GM21576 (cell line): ENCODE measurements at regions not wholly inside any gene's neighbourhood (a gene's known extent, or its start where the extent isn't known, plus 50 kb on each side); places are given as distances from the start of the nearest gene placed in this dataset.
"Not testable (repeated sequence)": the region's sequence is repeated elsewhere in the genome, so short reads cannot be mapped to it uniquely, and the experiment has no call there.

Experiments
- ATAC-seq: cut with Tn5 transposase; IDR thresholded peaks from one replicate; pipeline ENCODE4 v1.9.1; 2021; ENCODE audit warnings: mild to moderate bottlenecking, moderate library complexity; ENCODE audit not compliant: unreplicated experiment

DNA sequence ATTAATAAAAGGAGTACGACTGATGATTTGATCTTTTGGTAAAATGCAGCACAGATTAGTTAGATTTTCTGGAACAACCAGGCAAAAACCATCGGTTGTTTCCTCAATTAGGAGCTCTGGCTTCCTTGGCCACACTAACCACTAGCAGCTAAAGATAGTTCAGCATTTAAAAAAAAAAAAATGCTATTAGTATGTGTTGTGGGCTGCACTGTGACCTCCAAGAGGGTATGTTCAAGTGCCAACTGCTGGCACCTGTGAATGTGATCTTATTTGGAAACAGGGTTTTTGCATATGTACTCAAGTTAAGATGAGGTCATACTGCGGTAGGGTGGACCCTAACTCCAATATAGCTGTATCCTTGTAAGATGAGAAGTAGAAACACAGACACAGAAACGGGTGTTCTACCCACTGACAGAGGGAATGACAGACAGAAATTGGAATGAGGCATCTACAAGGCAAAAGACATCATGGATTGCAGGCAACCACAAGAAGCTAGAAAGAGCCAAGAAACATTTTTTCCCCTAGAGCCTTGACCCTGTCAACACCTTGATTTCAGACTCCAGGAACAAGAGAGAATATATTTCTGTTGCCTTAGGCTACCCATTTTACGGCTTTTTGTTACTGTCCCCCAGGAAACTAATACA, 534.6 kb upstream of the ROBO2 start:
- ATAC-seq: no peak

DNA sequence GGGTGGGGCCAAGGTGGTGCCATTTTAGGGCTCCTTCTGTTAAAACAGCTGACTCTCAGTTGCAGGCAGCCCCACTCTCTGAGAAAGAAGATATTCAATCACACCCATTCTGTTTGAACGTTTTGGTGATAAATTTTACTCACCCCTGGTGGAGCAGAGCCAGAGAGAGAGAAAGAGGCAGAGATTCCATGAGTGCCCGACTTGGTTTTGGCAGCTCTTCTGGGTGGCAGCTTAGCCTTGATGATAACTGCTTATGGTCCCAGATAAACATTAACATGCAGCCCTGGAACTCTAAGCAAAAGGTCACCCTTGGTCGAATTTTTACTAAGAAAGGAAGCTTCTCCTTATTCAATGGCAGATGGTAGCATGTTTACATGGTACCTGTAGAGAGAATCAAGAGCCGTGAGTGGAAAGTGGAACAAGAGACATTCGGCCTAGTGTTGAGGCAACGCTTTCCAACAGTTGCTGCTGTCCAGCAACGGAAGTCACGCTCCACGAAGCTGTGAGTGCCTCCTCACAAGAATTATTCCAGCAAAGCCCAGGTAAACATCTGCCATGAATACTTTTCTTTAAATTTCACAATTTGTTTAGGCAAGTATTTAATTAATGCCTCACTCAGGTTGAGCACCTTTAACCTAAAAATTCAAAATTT, 530.6 kb upstream of the ROBO2 start:
- ATAC-seq: no peak

DNA sequence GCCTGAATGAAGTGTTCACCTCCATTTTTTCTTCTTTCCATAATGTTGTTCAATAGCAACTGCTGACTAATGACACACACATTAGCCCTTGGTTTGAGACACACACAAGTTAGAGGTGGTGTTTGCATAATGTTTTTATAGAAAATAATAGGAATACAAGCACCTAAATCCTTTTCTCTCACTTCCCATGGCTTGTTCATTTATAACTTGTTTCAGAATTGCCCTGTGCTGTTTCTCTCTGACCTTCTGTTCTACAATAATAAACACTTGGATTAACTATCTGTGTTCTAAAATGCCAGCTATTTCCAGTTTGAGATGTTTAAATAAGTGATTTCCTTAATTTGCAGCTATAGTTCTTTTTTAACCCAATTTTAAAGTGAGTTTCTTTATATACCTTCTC, 525.1 kb upstream of the ROBO2 start:
- ATAC-seq: no peak

GRCh38 chr3:76523337-76523736, 516.6 kb upstream of the ROBO2 start:
- ATAC-seq: no peak

GRCh38 chr3:76525726-76526125, 514.2 kb upstream of the ROBO2 start:
- no peak for ATAC-seq

GRCh38 chr3:76527773-76528172, 512.1 kb upstream of the ROBO2 start:
- no peak for ATAC-seq

DNA sequence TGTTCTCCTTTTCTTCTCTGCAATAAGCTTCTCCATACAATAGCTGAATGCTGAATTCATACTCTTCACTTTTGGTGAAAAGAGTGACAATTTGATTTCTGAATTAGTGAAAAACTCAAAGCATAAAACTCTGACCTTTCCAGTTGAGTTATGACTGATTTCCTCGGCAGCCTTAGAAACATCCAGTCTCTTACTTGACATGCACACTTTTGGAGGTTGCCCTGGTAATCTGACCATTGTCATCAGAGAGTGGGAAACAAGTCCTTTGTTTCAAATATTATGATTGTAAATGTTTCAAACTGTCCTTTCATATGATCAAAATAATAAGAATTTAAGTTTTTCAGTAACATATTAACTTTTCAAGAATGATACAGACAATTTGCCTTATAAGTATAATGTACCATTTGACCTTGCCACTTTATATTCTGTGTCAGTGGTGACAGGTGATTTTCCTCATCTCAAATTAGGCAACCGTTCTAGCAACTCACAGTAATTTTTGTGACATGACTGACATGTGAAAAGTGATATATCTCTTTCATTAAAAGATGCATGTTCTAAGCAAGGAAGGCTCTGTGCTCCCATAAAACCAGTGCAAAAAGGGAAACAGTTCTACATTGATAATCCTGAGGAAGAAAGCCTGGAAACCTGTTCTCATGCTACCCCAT, 507.6 kb upstream of the ROBO2 start:
- no peak for ATAC-seq

GRCh38 chr3:76533710-76534109, 506.2 kb upstream of the ROBO2 start:
- not testable (repeated sequence) for ATAC-seq

- ATAC-seq: peak; percentile 73
Measured at GRCh38 chr3:76537857-76538256, 502.0 kb upstream of the ROBO2 start.

GRCh38 chr3:76547674-76548073, 492.2 kb upstream of the ROBO2 start:
- no peak for ATAC-seq

DNA sequence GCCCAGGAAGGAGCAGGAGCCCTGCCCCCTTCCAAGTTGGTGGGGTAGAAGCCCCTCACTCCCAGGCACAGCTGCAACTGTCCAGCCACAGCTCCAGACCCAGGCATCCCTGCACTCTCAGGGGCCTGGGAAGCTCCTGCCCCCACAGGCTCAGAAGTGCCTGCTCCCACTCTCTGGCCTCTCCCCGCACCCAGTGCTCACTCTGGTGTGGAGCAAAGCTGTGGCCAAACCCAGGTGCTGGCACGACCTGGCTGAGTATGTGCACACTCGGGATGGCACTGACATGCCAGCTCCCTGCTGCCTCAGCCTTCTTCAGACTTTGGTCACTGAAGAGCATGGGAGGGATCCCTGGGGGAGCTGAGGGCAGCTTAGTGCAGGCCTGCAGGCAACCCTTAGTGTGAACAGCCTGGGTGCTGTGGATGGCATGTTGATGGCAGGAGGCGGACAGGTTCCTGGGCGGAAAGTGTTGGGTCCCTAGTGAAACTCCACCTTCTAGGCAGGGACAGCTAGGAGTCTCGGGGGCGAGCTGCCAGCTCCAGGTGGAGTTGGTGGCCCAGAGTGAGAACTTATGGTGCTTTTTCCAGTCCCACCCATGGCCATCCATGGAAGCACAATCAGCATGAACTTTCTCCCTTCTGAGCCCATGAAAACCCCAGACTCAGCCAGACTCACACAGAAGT, 489.2 kb upstream of the ROBO2 start:
- ATAC-seq: no peak

GRCh38 chr3:76551739-76552138, 488.2 kb upstream of the ROBO2 start:
- ATAC-seq: no peak

DNA sequence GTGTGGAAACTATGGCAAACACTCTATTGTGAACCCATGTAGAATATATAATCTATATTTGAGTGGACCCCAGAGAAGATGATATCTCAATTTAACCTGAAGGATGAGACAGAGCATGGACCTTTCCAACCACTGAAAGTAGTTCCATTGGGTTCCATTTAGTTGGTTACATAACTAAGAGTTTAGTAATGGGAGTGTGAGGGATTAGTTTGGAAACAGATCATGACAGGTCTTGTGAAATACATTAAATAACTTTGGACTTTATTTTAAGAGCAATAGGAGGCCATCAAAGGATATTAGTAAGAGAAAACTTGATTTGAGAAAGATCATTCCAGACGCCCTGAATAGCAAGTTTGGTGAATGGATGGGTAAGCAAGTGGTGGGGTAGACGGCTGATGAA, 487.2 kb upstream of the ROBO2 start:
- no peak for ATAC-seq

DNA sequence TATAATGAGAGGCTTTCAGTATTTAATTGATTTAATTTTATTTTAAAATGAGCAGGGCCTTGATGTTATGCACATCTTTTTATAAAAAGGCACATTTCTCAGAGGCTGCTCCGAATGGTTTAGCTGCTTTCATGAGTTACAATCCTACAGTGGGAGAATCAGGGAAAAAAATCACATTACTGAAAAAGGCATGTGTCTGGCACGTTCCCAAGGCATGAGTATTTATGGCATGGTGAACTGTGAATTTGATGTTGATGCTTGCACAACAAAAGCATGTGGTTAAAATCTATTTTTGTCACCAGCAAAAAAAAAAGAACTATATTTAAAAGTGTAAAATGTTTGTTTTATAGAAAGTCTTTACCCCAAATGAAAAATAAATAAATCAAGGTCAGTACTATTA, 485.2 kb upstream of the ROBO2 start:
- no peak for ATAC-seq

- ATAC-seq: no peak
Measured at GRCh38 chr3:76561494-76562236, 478.2 kb upstream of the ROBO2 start.

- ATAC-seq: no peak
Measured at GRCh38 chr3:76565496-76566210, 474.2 kb upstream of the ROBO2 start.

GRCh38 chr3:76566211-76566534, 473.7 kb upstream of the ROBO2 start:
- no peak for ATAC-seq

GRCh38 chr3:76566904-76567303, 473.0 kb upstream of the ROBO2 start:
- ATAC-seq: no peak

GRCh38 chr3:76570436-76571057, 469.4 kb upstream of the ROBO2 start:
- no peak for ATAC-seq

- no peak for ATAC-seq
Measured at GRCh38 chr3:76576201-76576600, 463.7 kb upstream of the ROBO2 start.
